Hematopoietic multipotent progenitor cell treated with erythropoietin and hydrocortisone succinate and interleukin-3 and kit ligand, for 8 days (in vitro differentiated cells): ENCODE measurements at regions not wholly inside any gene's neighbourhood (a gene's known extent, or its start where the extent isn't known, plus 50 kb on each side); places are given as distances from the start of the nearest gene placed in this dataset.
"Not testable (repeated sequence)": the region's sequence is repeated elsewhere in the genome, so short reads cannot be mapped to it uniquely, and the experiment has no call there.

Source experiments
- DNase-seq: peaks from one replicate; pipeline ENCODE4 v3.0.0-alpha.2; 2015

- no peak for DNase-seq
These were observed 187.8 kb downstream of the ZNF516 start for GRCh38 chr18:76307293-76307690.

- DNase-seq: no peak
These were observed 188.3 kb downstream of the ZNF516 start for GRCh38 chr18:76306685-76307292.

GRCh38 chr18:76285866-76286265, 209.2 kb downstream of the ZNF516 start:
- no peak for DNase-seq

- DNase-seq: no peak
These were observed 213.5 kb downstream of the ZNF516 start for GRCh38 chr18:76281565-76281964.

GRCh38 chr18:76277801-76278200, 217.2 kb downstream of the ZNF516 start:
- DNase-seq: no peak

- no peak for DNase-seq
These were observed 219.2 kb downstream of the ZNF516 start for GRCh38 chr18:76275727-76276313.

- DNase-seq: no peak
These were observed 220.4 kb downstream of the ZNF516 start for GRCh38 chr18:76274468-76275289.

- DNase-seq: no peak
These were observed 221.1 kb downstream of the ZNF516 start for GRCh38 chr18:76273956-76274355.

- DNase-seq: no peak
These were observed 222.0 kb downstream of the ZNF516 start for GRCh38 chr18:76273036-76273545.

GRCh38 chr18:76267423-76267822, 227.6 kb downstream of the ZNF516 start:
- DNase-seq: not testable (repeated sequence)

- no peak for DNase-seq
These were observed 228.6 kb downstream of the ZNF516 start for GRCh38 chr18:76266236-76266991.

- no peak for DNase-seq
These were observed 229.4 kb downstream of the ZNF516 start for GRCh38 chr18:76265497-76266235.

- DNase-seq: no peak
These were observed 230.2 kb downstream of the ZNF516 start for GRCh38 chr18:76264876-76265250.

GRCh38 chr18:76264198-76264875, 230.7 kb downstream of the ZNF516 start:
- DNase-seq: no peak

- DNase-seq: no peak
These were observed 231.7 kb downstream of the ZNF516 start for GRCh38 chr18:76263046-76264005.

GRCh38 chr18:76260941-76261472, 234.0 kb downstream of the ZNF516 start:
- no peak for DNase-seq

- no peak for DNase-seq
These were observed 235.3 kb downstream of the ZNF516 start for GRCh38 chr18:76259711-76260110.

- no peak for DNase-seq
These were observed 235.9 kb downstream of the ZNF516 start for GRCh38 chr18:76259096-76259495.

GRCh38 chr18:76258209-76258608, 236.8 kb downstream of the ZNF516 start:
- no peak for DNase-seq

- no peak for DNase-seq
These were observed 239.9 kb downstream of the ZNF516 start for GRCh38 chr18:76255070-76255683.
